HepG2 (cell line): ENCODE measurements at regions not wholly inside any gene's neighbourhood (a gene's known extent, or its start where the extent isn't known, plus 50 kb on each side); places are given as distances from the start of the nearest gene placed in this dataset.

Experiments used
- ATAC-seq: fragments of 200-7000 bp; cut with Tn5 transposase; 3 replicates; pipeline ENCODE4 v1.9.1; 2020; ENCODE audit warnings: mild to moderate bottlenecking, moderate library complexity
- BruUV-seq: library from RNA; stranded (reverse); fragments of 400-500 nt; replicated peaks from 2 replicates; lab custom pipeline; 2021; lab: Mats Ljungman, UMichigan
- CTCF ChIA-PET: fragments of 300-600 bp; formaldehyde crosslinking; extraction: SDS; loops from one replicate; lab custom pipeline; 2021; ENCODE audit warnings: low total read pairs, inconsistent platforms, low intra/inter-chr PET ratio; lab: Yijun Ruan, JAX
- POLR2A ChIA-PET: fragments of 350-600 bp; sonication (Branson Sonifier 250); formaldehyde crosslinking; loops from one replicate; lab custom pipeline; 2020; ENCODE audit warnings: antibody characterized with exemption, inconsistent platforms; lab: Yijun Ruan, JAX
- DNase-seq: peaks from one replicate; pipeline ENCODE4 v3.0.0-alpha.2; 2015; ENCODE audit warnings: low spot score
- FAIRE-seq: peaks from 3 replicates; lab custom pipeline; 2011; peaks lifted over from hg19 to GRCh38; lab: Jason Lieb, UNC
- H2AFZ ChIP-seq: one replicate; pipeline ENCODE4 v1.6.1; 2011; ENCODE audit warnings: low read length, inconsistent platforms
- H3K27ac ChIP-seq: fragments of 300-600 bp; 3 replicates; pipeline ENCODE4 v1.8.0; 2011; ENCODE audit warnings: mixed run types, mild to moderate bottlenecking, mixed read lengths, low read length, inconsistent platforms; ENCODE audit not compliant: insufficient read depth; ENCODE audit errors: extremely low read length
- H3K27me3 ChIP-seq, 2 experiments: fragments of 200-600 bp in 1 of 2; 2 replicates in 1 of 2; 3 replicates in 1 of 2; pipeline versions ENCODE4 v1.6.0 to v1.8.0; 2011; ENCODE audit warnings: low read length in 2 of 2, mild to moderate bottlenecking in 2 of 2, moderate library complexity in 2 of 2, inconsistent platforms in 1 of 2; ENCODE audit not compliant: insufficient read depth in 2 of 2, control insufficient read depth in 1 of 2
- H3K36me3 ChIP-seq, 2 experiments: fragments of 200-600 bp in 1 of 2; replicated peaks in 1 of 2; 2 replicates in 1 of 2; 3 replicates in 1 of 2; pipeline versions ENCODE4 v1.5.1 to v1.8.0; 2011; ENCODE audit warnings: low read length in 2 of 2, inconsistent platforms in 1 of 2; ENCODE audit not compliant: insufficient read depth in 2 of 2, control insufficient read depth in 1 of 2
- H3K4me1 ChIP-seq: 2 replicates; pipeline ENCODE4 v1.5.1; 2012; ENCODE audit warnings: low read length, inconsistent platforms; ENCODE audit not compliant: insufficient read depth
- H3K4me2 ChIP-seq: 2 replicates; pipeline ENCODE4 v1.6.0; 2011; ENCODE audit warnings: low read depth, low read length, inconsistent platforms
- H3K4me3 ChIP-seq, 3 experiments: fragments of 200-600 bp in 1 of 3; sonication (generic), shearing (Covaris generic) in 1 of 3; replicated peaks in 1 of 3; 2 replicates each; pipeline ENCODE4 v1.5.1; 2011 to 2016; ENCODE audit warnings: low read length in 3 of 3, inconsistent platforms in 2 of 3, low read depth in 2 of 3, mild to moderate bottlenecking in 2 of 3, control low read depth in 1 of 3, mixed read lengths in 1 of 3; ENCODE audit not compliant: insufficient read depth in 1 of 3
- H3K79me2 ChIP-seq: one replicate; pipeline ENCODE4 v1.6.1; 2011; ENCODE audit warnings: low read length, inconsistent platforms; ENCODE audit not compliant: insufficient read depth
- H3K9ac ChIP-seq: 2 replicates; pipeline ENCODE4 v1.6.0; 2011; ENCODE audit warnings: mild to moderate bottlenecking, low read depth, low read length, inconsistent platforms; ENCODE audit not compliant: insufficient read depth
- H3K9me3 ChIP-seq: 2 replicates; pipeline ENCODE4 v1.5.1; 2012; ENCODE audit warnings: mild to moderate bottlenecking, low read length
- H4K20me1 ChIP-seq: 2 replicates; pipeline ENCODE4 v1.6.0; 2011; ENCODE audit warnings: inconsistent platforms, mild to moderate bottlenecking, low read length, moderate library complexity; ENCODE audit not compliant: insufficient read depth
- CC2D1A ChIP-seq: sonication (generic); formaldehyde crosslinking; IDR thresholded peaks from 2 replicates; pipeline ENCODE4 v1.8.1; 2023; ENCODE audit warnings: mild to moderate bottlenecking, missing genetic modification reagents
- CREB1 ChIP-seq, 2 experiments: fragments of 450-650 bp in 1 of 2; IDR thresholded peaks; 2 replicates each; pipeline ENCODE4 v1.6.1; 2016 to 2017; ENCODE audit warnings: control low read depth in 1 of 2, mild to moderate bottlenecking in 1 of 2, missing compliant biosample characterization in 1 of 2, missing genetic modification characterization in 1 of 2
- HOXA5 ChIP-seq: sonication (generic); formaldehyde crosslinking; IDR thresholded peaks from 2 replicates; pipeline ENCODE4 v1.4.0; 2020; ENCODE audit warnings: missing genetic modification reagents
- NFATC3 ChIP-seq: sonication (generic); formaldehyde crosslinking; IDR thresholded peaks from 2 replicates; pipeline ENCODE4 v1.5.1; 2020; ENCODE audit warnings: mild to moderate bottlenecking, missing genetic modification reagents
- SMAD1 ChIP-seq: sonication (generic); formaldehyde crosslinking; IDR thresholded peaks from 2 replicates; pipeline ENCODE4 v1.4.0; 2020; ENCODE audit warnings: missing genetic modification reagents, low read depth, mild to moderate bottlenecking, borderline replicate concordance
- SSRP1 ChIP-seq: IDR thresholded peaks from 2 replicates; pipeline ENCODE4 v1.6.1; 2016; ENCODE audit warnings: control low read depth
- STAT5B ChIP-seq: sonication (generic); formaldehyde crosslinking; IDR thresholded peaks from 2 replicates; pipeline ENCODE4 v1.4.0; 2020; ENCODE audit warnings: missing genetic modification reagents
- TSC22D2 ChIP-seq: sonication (generic); formaldehyde crosslinking; IDR thresholded peaks from 2 replicates; pipeline ENCODE4 v1.5.1; 2020; ENCODE audit warnings: missing genetic modification reagents, mild to moderate bottlenecking, borderline replicate concordance
- ZNF263 ChIP-seq: sonication (generic); formaldehyde crosslinking; IDR thresholded peaks from 2 replicates; pipeline ENCODE4 v1.4.0; 2020; ENCODE audit warnings: missing genetic modification reagents
- ZNF550 ChIP-seq: sonication (generic); formaldehyde crosslinking; IDR thresholded peaks from 2 replicates; pipeline ENCODE4 v1.4.0; 2020; ENCODE audit warnings: mild to moderate bottlenecking, missing genetic modification reagents, borderline replicate concordance
- ZNF83 ChIP-seq: sonication (generic); formaldehyde crosslinking; IDR thresholded peaks from 2 replicates; pipeline ENCODE4 v1.4.0; 2020; ENCODE audit warnings: missing genetic modification reagents, mild to moderate bottlenecking, borderline replicate concordance
- WGBS: methylation state at CpG from one replicate; pipeline ENCODE4 v1.1.6; 2017; ENCODE audit warnings: low lambda C conversion rate; 5-methylcytosine and 5-hydroxymethylcytosine counted together
- in situ Hi-C: cut with HindIII; loops from 2 replicates; pipeline ENCODE4 v1.10.0; 2017; ENCODE audit warnings: low pct_unique_long_range_greater_than_20kb; ENCODE audit not compliant: extremely low pct_ligation_motif_present
- intact Hi-C: fragments of 100-400 bp; cut with micrococcal nuclease; formaldehyde crosslinking; loops from one replicate; pipeline ENCODE4 v1.10.0; 2022; ENCODE audit not compliant: unreplicated experiment
- TF ChIP-seq, protein P1 (sequence below): sonication (generic); formaldehyde crosslinking; IDR thresholded peaks from 2 replicates; pipeline ENCODE4 v1.5.0; 2020; ENCODE audit warnings: mild to moderate bottlenecking, missing genetic modification reagents, borderline replicate concordance
- TF ChIP-seq, protein P2 (sequence below): IDR thresholded peaks from 2 replicates; pipeline ENCODE4 v1.6.1; 2016; ENCODE audit warnings: missing compliant biosample characterization, missing genetic modification reagents, borderline replicate concordance
- TF ChIP-seq, protein P3 (sequence below): sonication (generic); formaldehyde crosslinking; IDR thresholded peaks from 2 replicates; pipeline ENCODE4 v1.4.0; 2020; ENCODE audit warnings: low read depth, mild to moderate bottlenecking, missing genetic modification reagents

DNA sequence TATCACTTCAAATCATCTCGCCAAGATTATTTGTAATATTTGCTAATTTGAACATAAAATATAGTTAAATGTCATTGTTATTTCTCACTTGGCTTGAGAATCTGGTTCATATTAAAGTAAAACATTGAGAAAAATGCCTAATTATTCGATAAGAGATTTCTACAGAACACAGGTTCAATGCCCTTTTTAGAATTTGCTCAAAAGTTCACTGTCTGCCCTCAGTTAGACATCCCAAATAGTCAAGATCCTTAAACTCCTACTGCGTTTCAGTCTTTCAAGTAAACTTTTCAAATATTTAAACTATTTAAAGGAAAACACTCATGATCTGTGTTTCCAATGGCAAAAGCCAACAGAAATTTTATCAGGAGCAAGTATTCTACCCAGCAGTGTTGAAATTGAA, 204.1 kb upstream of the AGTR1 start:
- DNase-seq (no peak), FAIRE-seq (no peak), ATAC-seq (no peak)
- peak overlapping the region; percentile 29 for H2AFZ ChIP-seq
- no TSS peak for BruUV-seq
- ChIA-PET POLR2A (no interaction called here), CTCF (no interaction called here)
- no peak overlapping the region for H3K4me3 ChIP-seq
- in situ Hi-C loops: no loop called here
- H3K36me3 ChIP-seq: no peaks in the 10 kb centered on the region
- H3K79me2 ChIP-seq: no peaks in the 10 kb centered on the region
- 42% methylated on average over 3 of the region's 3 CpGs for WGBS
- H3K9ac ChIP-seq: no peak overlapping the region
- no peaks in the 10 kb centered on the region for H3K9me3 ChIP-seq
- TF ChIP-seq SSRP1 (CRISPR knock-in tag) (no peak), TSC22D2 (no peak), HOXA5 (CRISPR knock-in tag) (no peak), ZNF550 (no peak)
- TF ChIP-seq, protein P1, sequence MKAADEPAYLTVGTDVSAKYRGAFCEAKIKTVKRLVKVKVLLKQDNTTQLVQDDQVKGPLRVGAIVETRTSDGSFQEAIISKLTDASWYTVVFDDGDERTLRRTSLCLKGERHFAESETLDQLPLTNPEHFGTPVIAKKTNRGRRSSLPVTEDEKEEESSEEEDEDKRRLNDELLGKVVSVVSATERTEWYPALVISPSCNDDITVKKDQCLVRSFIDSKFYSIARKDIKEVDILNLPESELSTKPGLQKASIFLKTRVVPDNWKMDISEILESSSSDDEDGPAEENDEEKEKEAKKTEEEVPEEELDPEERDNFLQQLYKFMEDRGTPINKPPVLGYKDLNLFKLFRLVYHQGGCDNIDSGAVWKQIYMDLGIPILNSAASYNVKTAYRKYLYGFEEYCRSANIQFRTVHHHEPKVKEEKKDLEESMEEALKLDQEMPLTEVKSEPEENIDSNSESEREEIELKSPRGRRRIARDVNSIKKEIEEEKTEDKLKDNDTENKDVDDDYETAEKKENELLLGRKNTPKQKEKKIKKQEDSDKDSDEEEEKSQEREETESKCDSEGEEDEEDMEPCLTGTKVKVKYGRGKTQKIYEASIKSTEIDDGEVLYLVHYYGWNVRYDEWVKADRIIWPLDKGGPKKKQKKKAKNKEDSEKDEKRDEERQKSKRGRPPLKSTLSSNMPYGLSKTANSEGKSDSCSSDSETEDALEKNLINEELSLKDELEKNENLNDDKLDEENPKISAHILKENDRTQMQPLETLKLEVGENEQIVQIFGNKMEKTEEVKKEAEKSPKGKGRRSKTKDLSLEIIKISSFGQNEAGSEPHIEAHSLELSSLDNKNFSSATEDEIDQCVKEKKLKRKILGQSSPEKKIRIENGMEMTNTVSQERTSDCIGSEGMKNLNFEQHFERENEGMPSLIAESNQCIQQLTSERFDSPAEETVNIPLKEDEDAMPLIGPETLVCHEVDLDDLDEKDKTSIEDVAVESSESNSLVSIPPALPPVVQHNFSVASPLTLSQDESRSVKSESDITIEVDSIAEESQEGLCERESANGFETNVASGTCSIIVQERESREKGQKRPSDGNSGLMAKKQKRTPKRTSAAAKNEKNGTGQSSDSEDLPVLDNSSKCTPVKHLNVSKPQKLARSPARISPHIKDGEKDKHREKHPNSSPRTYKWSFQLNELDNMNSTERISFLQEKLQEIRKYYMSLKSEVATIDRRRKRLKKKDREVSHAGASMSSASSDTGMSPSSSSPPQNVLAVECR (CRISPR knock-in tag): no peak
- no peak overlapping the region for H3K4me2 ChIP-seq
- H3K27ac ChIP-seq: no peak overlapping the region
- H3K27me3 ChIP-seq: no peaks in the 10 kb centered on the region
- no peaks in the 10 kb centered on the region for H3K4me1 ChIP-seq
- intact Hi-C loops: no loop called here
- H4K20me1 ChIP-seq: no peaks in the 10 kb centered on the region

DNA sequence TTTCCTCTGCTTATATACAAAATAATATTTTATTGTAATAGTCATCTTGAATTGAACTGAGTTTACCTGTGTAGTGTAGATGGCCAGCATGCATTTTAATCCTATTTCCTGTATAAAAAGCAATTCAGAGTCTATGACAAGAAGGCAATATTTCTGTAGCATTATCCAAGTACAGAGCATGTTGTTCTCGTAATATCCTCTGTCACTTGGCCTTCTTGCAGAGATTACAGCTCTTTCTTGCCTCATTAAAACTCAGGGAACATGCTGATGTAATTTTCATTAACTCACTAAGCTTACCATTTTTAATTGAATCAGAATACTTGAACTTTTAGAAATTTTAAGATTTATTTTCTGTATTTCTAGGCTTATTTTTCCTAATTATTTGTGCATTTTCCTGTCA, 203.3 kb upstream of the AGTR1 start:
- 74% methylated on average over 1 of the region's 1 CpG for whole genome bisulfite sequencing
- CTCF ChIA-PET: no interaction called here

More for the DNA sequence above, 203.3 kb upstream of the AGTR1 start:
- in situ Hi-C loops: no loop called here
- intact Hi-C loops: no loop called here
- no peak for DNase-seq
- ATAC-seq: no peak
- POLR2A ChIA-PET: no interaction called here
- no peaks in the 10 kb centered on the region for H4K20me1 ChIP-seq
- H3K27ac ChIP-seq: no peak overlapping the region
- H3K27me3 ChIP-seq: no peaks in the 10 kb centered on the region
- H3K9ac ChIP-seq: no peak overlapping the region
- 0 out of 2 replicates have a peak, but pooled peaks cover under 1% of the 10 kb centered on the region for H3K4me1 ChIP-seq
- H2AFZ ChIP-seq: no peak overlapping the region
- H3K4me2 ChIP-seq: no peak overlapping the region
- H3K9me3 ChIP-seq: no peaks in the 10 kb centered on the region
- no peak overlapping the region for H3K4me3 ChIP-seq
- no TSS peak for BruUV-seq
- TF ChIP-seq STAT5B (no peak), SMAD1 (no peak), CREB1 (IDR thresholded peaks at IDR 0.05) (no peak), CREB1 (CRISPR knock-in tag; IDR thresholded peaks at IDR 0.05) (no peak), ZNF263 (CRISPR knock-in tag) (no peak), NFATC3 (CRISPR knock-in tag) (no peak), CC2D1A (no peak), ZNF83 (CRISPR knock-in tag) (no peak)
- TF ChIP-seq, protein P2, sequence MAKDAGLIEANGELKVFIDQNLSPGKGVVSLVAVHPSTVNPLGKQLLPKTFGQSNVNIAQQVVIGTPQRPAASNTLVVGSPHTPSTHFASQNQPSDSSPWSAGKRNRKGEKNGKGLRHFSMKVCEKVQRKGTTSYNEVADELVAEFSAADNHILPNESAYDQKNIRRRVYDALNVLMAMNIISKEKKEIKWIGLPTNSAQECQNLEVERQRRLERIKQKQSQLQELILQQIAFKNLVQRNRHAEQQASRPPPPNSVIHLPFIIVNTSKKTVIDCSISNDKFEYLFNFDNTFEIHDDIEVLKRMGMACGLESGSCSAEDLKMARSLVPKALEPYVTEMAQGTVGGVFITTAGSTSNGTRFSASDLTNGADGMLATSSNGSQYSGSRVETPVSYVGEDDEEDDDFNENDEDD: no peak
- TF ChIP-seq, protein P3, sequence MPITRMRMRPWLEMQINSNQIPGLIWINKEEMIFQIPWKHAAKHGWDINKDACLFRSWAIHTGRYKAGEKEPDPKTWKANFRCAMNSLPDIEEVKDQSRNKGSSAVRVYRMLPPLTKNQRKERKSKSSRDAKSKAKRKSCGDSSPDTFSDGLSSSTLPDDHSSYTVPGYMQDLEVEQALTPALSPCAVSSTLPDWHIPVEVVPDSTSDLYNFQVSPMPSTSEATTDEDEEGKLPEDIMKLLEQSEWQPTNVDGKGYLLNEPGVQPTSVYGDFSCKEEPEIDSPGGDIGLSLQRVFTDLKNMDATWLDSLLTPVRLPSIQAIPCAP (CRISPR knock-in tag): no peak
- no peak for FAIRE-seq
- H3K36me3 ChIP-seq: no peaks in the 10 kb centered on the region
- no peaks in the 10 kb centered on the region for H3K79me2 ChIP-seq
